ENCODE measurements at regions not wholly inside any gene's neighbourhood (a gene's known extent, or its start where the extent isn't known, plus 50 kb on each side); places are given as distances from the start of the nearest gene placed in this dataset.

GRCh38 chr7:156092307-156092706, 280.0 kb upstream of the SHH start:
- no peak for TF ChIP-seq CTCF (IDR thresholded peaks at IDR 0.05; ENCODE audit: insufficient read depth, low read length, severe bottlenecking)
- Histone ChIP-seq H3K4me3 (ENCODE audit: low read depth, low read length) (no peak overlapping the region), H3K36me3 (ENCODE audit: control insufficient read depth, insufficient read depth, low read length) (no peaks in the 10 kb centered on the region), H3K27me3 (ENCODE audit: control insufficient read depth, insufficient read depth, low read length) (no peaks in the 10 kb centered on the region)
- FAIRE-seq (no peak), DNase-seq (ENCODE audit: low read depth) (no peak)

DNA sequence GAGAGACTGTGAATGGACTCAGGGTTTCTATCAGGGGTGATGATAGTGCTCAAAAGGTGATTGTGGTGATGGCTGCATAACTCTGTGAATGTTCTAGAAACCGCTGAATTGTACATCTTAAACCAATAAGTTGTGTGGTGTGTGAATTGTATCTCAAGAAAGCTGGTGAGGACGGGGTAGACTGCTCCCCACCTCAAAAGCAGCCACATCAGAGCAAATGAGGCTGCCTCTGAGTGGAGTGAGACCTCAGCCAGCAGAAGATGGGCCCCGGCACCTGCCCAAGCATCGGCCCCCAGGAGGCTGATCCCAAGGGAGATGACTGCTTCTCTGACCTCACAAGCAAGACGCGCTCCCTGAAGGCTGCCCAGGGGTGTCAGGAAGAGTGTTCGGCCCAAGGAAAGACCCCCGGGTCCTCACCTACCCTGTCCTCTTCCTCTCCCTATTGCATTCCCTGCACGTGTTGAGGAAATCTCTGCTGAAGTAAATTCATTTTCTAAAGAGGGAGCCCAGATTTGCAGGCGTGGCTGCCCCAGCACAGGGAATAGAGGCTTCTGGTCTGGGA, 279.3 kb upstream of the SHH start:
- Histone ChIP-seq H3K4me3 (ENCODE audit: low read depth, low read length) (no peak overlapping the region), H3K27me3 (ENCODE audit: control insufficient read depth, insufficient read depth, low read length) (no peaks in the 10 kb centered on the region), H3K36me3 (ENCODE audit: control insufficient read depth, insufficient read depth, low read length) (no peaks in the 10 kb centered on the region)
- DNase-seq (ENCODE audit: low read depth) (no peak), FAIRE-seq (no peak)
- TF ChIP-seq CTCF (IDR thresholded peaks at IDR 0.05; ENCODE audit: insufficient read depth, low read length, severe bottlenecking), result no peak

DNA sequence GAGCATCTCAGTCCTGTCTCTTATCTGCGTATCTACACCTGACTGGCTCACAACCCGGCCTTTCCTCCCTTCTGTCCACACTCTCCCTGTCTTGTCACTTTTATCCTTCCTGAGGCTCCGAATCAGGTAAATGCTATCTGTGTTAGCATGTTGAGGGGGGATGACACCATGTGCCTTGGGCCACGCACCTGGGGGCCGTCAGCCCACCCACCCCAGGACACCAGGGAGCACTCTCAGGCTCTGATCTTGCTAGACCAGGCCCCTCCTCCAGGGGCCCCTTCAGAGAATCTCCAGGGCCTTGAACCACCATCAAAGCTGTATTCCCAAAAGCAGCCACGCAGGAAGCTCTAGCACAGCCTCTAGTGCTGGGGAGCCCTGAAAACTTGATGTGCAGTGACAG, 278.7 kb upstream of the SHH start:
- TF ChIP-seq CTCF (IDR thresholded peaks at IDR 0.05; ENCODE audit: insufficient read depth, low read length, severe bottlenecking), result no peak
- no peak for FAIRE-seq
- no peak for DNase-seq (ENCODE audit: low read depth)

DNA sequence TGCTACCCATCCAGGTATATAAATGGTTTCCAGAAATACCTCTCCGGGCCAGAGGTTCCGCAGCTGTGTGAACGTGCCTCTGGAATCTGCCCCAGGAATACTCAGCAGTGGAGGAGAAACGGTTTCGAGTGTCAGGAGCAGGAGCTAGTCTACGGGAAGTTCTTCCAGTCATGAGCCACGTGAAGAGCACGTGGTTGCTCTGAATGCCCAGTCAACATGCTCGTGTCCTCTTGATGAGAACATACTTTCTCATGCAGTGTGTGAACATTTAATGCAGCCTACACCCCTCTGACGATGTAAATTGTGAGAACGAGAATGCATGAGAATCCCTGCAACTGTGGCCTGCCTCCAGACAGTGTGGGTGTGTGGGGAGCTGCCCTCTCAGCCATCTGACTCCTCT, 277.0 kb upstream of the SHH start:
- DNase-seq (ENCODE audit: low read depth), result no peak
- Histone ChIP-seq H3K27me3 (ENCODE audit: control insufficient read depth, insufficient read depth, low read length) (no peaks in the 10 kb centered on the region), H3K36me3 (ENCODE audit: control insufficient read depth, insufficient read depth, low read length) (no peaks in the 10 kb centered on the region), H3K4me3 (ENCODE audit: low read depth, low read length) (no peak overlapping the region)
- no peak for FAIRE-seq
- no peak for TF ChIP-seq CTCF (IDR thresholded peaks at IDR 0.05; ENCODE audit: insufficient read depth, low read length, severe bottlenecking)

More for the DNA sequence above, 278.7 kb upstream of the SHH start:
- H3K27me3 ChIP-seq (ENCODE audit: control insufficient read depth, insufficient read depth, low read length), result no peaks in the 10 kb centered on the region
- no peaks in the 10 kb centered on the region for H3K36me3 ChIP-seq (ENCODE audit: control insufficient read depth, insufficient read depth, low read length)
- no peak overlapping the region for H3K4me3 ChIP-seq (ENCODE audit: low read depth, low read length)

DNA sequence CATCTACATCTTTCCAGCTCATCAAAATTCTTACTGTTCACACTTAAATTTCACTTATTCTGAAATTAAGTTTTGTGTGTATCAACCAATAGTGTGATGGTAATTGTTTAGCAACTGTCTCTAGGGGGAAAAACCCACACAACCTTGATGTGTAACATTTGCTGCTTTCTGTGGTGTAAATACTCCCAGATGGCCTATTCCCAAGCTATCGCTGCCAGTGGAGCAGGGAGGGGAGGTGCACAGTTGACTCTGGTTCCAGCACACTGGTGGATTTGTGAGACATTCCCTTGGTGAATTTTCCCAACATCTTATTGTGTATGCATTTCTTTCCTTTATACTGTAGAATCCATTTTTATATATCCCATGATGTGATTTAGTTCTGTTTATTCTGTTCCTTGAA, 275.9 kb upstream of the SHH start:
- no peaks in the 10 kb centered on the region for H3K27me3 ChIP-seq (ENCODE audit: control insufficient read depth, insufficient read depth, low read length)
- FAIRE-seq (no peak), DNase-seq (ENCODE audit: low read depth) (no peak)
- H3K4me3 ChIP-seq (ENCODE audit: low read depth, low read length), result no peak overlapping the region
- TF ChIP-seq CTCF (IDR thresholded peaks at IDR 0.05; ENCODE audit: insufficient read depth, low read length, severe bottlenecking), result no peak
- H3K36me3 ChIP-seq (ENCODE audit: control insufficient read depth, insufficient read depth, low read length), result no peaks in the 10 kb centered on the region

Measured in bronchial epithelial cell (primary cell).